Keratinocyte (primary cell): ENCODE measurements at regions not wholly inside any gene's neighbourhood (a gene's known extent, or its start where the extent isn't known, plus 50 kb on each side); places are given as distances from the start of the nearest gene placed in this dataset.

ENCODE experiments used
- DNase-seq: peaks from one replicate; pipeline ENCODE4 v3.0.0-alpha.2; 2011; ENCODE audit warnings: low read depth, missing footprints, low spot score
- FAIRE-seq: peaks from 2 replicates; lab custom pipeline; 2011; peaks lifted over from hg19 to GRCh38; lab: Jason Lieb, UNC
- H2AFZ ChIP-seq: 2 replicates; pipeline ENCODE4 v1.6.0; 2012; ENCODE audit warnings: low read length, control low read depth, inconsistent platforms; ENCODE audit not compliant: control insufficient read depth
- H3K27ac ChIP-seq: 2 replicates; pipeline ENCODE4 v1.5.1; 2011; ENCODE audit warnings: low read length; ENCODE audit not compliant: control insufficient read depth, insufficient read depth
- H3K27me3 ChIP-seq: 3 replicates; pipeline ENCODE4 v1.6.0; 2011; ENCODE audit warnings: low read length; ENCODE audit not compliant: control insufficient read depth, insufficient read depth; ENCODE audit errors: extremely low read depth
- H3K36me3 ChIP-seq, 2 experiments: 2 replicates in 1 of 2; 3 replicates in 1 of 2; pipeline ENCODE4 v1.5.1; 2011; ENCODE audit warnings: low read length in 2 of 2, mild to moderate bottlenecking in 1 of 2; ENCODE audit not compliant: control insufficient read depth in 2 of 2, insufficient read depth in 2 of 2; ENCODE audit errors: extremely low read depth in 1 of 2
- H3K4me1 ChIP-seq: 3 replicates; pipeline ENCODE4 v1.5.1; 2011; ENCODE audit warnings: low read length; ENCODE audit not compliant: control insufficient read depth, insufficient read depth; ENCODE audit errors: extremely low read depth
- H3K4me2 ChIP-seq: 3 replicates; pipeline ENCODE4 v1.6.0; 2011; ENCODE audit warnings: low read depth, low read length; ENCODE audit not compliant: control insufficient read depth, insufficient read depth; ENCODE audit errors: extremely low read depth
- H3K4me3 ChIP-seq, 3 experiments: fragments of 200-600 bp in 1 of 3; sonication (generic) in 1 of 3; 2 replicates in 2 of 3; 3 replicates in 1 of 3; pipeline ENCODE4 v1.5.1; 2011 to 2016; ENCODE audit warnings: low read length in 3 of 3, mild to moderate bottlenecking in 3 of 3, control low read depth in 2 of 3, inconsistent platforms in 1 of 3, low read depth in 1 of 3, mixed read lengths in 1 of 3, mixed run types in 1 of 3, moderate library complexity in 1 of 3; ENCODE audit not compliant: control insufficient read depth in 2 of 3, insufficient read depth in 2 of 3; ENCODE audit errors: extremely low read depth in 1 of 3
- H3K79me2 ChIP-seq: 2 replicates; pipeline ENCODE4 v1.6.0; 2012; ENCODE audit warnings: low read length; ENCODE audit not compliant: control insufficient read depth, insufficient read depth
- H3K9ac ChIP-seq: 3 replicates; pipeline ENCODE4 v1.6.0; 2011; ENCODE audit warnings: low read length; ENCODE audit not compliant: control insufficient read depth, insufficient read depth; ENCODE audit errors: extremely low read depth
- H3K9me1 ChIP-seq: 3 replicates; pipeline ENCODE4 v1.6.0; 2011; ENCODE audit warnings: low read length; ENCODE audit not compliant: control insufficient read depth, insufficient read depth; ENCODE audit errors: extremely low read depth
- H3K9me3 ChIP-seq: 2 replicates; pipeline ENCODE4 v1.5.1; 2012; ENCODE audit warnings: low read depth, low read length; ENCODE audit not compliant: control insufficient read depth
- H4K20me1 ChIP-seq: 3 replicates; pipeline ENCODE4 v1.6.0; 2011; ENCODE audit warnings: low read length; ENCODE audit not compliant: control insufficient read depth, insufficient read depth; ENCODE audit errors: extremely low read depth
- CTCF ChIP-seq, 3 experiments: IDR thresholded peaks in 1 of 3; conservative IDR thresholded peaks in 1 of 3; optimal IDR thresholded peaks in 1 of 3; 2 replicates in 2 of 3; 3 replicates in 1 of 3; pipeline versions ENCODE3 to v1.5.1; 2011; ENCODE audit warnings: low read length in 3 of 3, mild to moderate bottlenecking in 3 of 3, moderate library complexity in 2 of 3, control low read depth in 1 of 3, inconsistent platforms in 1 of 3; ENCODE audit not compliant: insufficient read depth in 2 of 3; ENCODE audit errors: extremely low read depth in 1 of 3
- EZH2 ChIP-seq: IDR thresholded peaks from one replicate; pipeline ENCODE4 v1.6.1; 2012; ENCODE audit warnings: inconsistent platforms, mild to moderate bottlenecking, low read length, moderate library complexity
- dilution Hi-C: fragments of 300-500 bp; cut with MboI; formaldehyde crosslinking; loops from one replicate; pipeline ENCODE4 v1.7.0; 2020; ENCODE audit warnings: low sequenced_read_pairs; ENCODE audit not compliant: extremely low pct_ligation_motif_present

- TF ChIP-seq EZH2 (no peak), CTCF (optimal IDR thresholded peaks at IDR 0.05 in 1 of 3, IDR thresholded peaks at IDR 0.05 in 1 of 3, conservative IDR thresholded peaks at IDR 0.05 in 1 of 3; ENCODE audit: extremely low read depth in 1 of 3, insufficient read depth in 2 of 3, low read length in 3 of 3) (no peak)
- peaks cover 16% of the 10 kb centered on the region for H3K27me3 ChIP-seq
- H4K20me1 ChIP-seq, result no peaks in the 10 kb centered on the region
- no peak for DNase-seq
- no peaks in the 10 kb centered on the region for H3K4me1 ChIP-seq
- dilution Hi-C loops, result no loop called here
- no peak overlapping the region for H3K4me3 ChIP-seq
- no peaks in the 10 kb centered on the region for H3K9me1 ChIP-seq
- H3K79me2 ChIP-seq, result no peaks in the 10 kb centered on the region
- no peak overlapping the region for H3K4me2 ChIP-seq
- H3K9ac ChIP-seq, result no peak overlapping the region
- H3K36me3 ChIP-seq, result no peaks in the 10 kb centered on the region
- H3K9me3 ChIP-seq, result no peaks in the 10 kb centered on the region
- H3K27ac ChIP-seq, result no peak overlapping the region
- H2AFZ ChIP-seq, result no peak overlapping the region
- FAIRE-seq, result no peak
These were observed 135.0 kb upstream of the UBE2E2 start for GRCh38 chr3:23068016-23068728.

DNA sequence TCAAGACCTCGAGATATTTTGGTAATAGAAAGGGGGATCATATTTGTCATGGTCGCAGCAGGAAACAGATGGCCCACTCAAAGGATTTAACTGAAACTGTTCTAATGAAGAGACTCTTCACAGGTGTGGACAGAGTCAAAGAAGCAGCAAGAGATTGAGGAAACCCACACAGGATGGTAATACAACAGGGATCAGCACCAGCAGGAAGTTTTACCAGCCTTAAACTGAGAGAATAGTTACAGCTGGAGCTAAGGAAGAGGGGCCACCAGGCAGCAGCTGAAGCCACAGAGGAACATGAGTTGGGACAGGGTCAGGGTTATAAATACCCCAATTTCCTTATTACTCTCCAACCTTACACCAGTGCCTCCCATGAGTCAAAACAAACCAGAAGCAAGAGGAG, 131.8 kb upstream of the UBE2E2 start:
- no peaks in the 10 kb centered on the region for H3K79me2 ChIP-seq
- dilution Hi-C loops, result no loop called here
- H3K27ac ChIP-seq, result no peak overlapping the region
- no peak overlapping the region for H2AFZ ChIP-seq
- H3K9me1 ChIP-seq, result no peaks in the 10 kb centered on the region
- no peaks in the 10 kb centered on the region for H3K36me3 ChIP-seq
- FAIRE-seq (no peak), DNase-seq (no peak)
- H3K4me2 ChIP-seq, result no peak overlapping the region
- no peaks in the 10 kb centered on the region for H3K4me1 ChIP-seq
- no peak for TF ChIP-seq EZH2
- no peak for TF ChIP-seq CTCF (optimal IDR thresholded peaks at IDR 0.05 in 1 of 3, IDR thresholded peaks at IDR 0.05 in 1 of 3, conservative IDR thresholded peaks at IDR 0.05 in 1 of 3; ENCODE audit: extremely low read depth in 1 of 3, insufficient read depth in 2 of 3, low read length in 3 of 3)
- peaks cover 20% of the 10 kb centered on the region for H3K27me3 ChIP-seq
- no peaks in the 10 kb centered on the region for H4K20me1 ChIP-seq
- H3K9me3 ChIP-seq, result no peaks in the 10 kb centered on the region
- no peak overlapping the region for H3K9ac ChIP-seq
- no peak overlapping the region for H3K4me3 ChIP-seq
